Tibial nerve (tissue), 4 donors: ENCODE measurements at regions not wholly inside any gene's neighbourhood (a gene's known extent, or its start where the extent isn't known, plus 50 kb on each side); places are given as distances from the start of the nearest gene placed in this dataset.

Source experiments
- EP300 ChIP-seq, 2 donors: sonication (generic); formaldehyde crosslinking; IDR thresholded peaks; one replicate each; pipeline ENCODE4 v1.6.1; 2017; ENCODE audit warnings: antibody characterized with exemption in 2 of 2, mild to moderate bottlenecking in 1 of 2
- POLR2A ChIP-seq, 2 donors: fragments of 450-650 bp; IDR thresholded peaks; one replicate each; pipeline ENCODE4 v1.6.1; 2017; ENCODE audit warnings: antibody characterized with exemption in 2 of 2, mild to moderate bottlenecking in 2 of 2, moderate library complexity in 2 of 2
- TF ChIP-seq, protein P1 (sequence below), 5 experiments: fragments of 200-600 bp in 3 of 5; fragments of 450-650 bp in 2 of 5; sonication (generic) in 3 of 5; IDR thresholded peaks; one replicate each; pipeline ENCODE4 v1.5.1; 2016 to 2019; ENCODE audit warnings: antibody characterized with exemption in 5 of 5, mild to moderate bottlenecking in 3 of 5, moderate library complexity in 2 of 5

DNA sequence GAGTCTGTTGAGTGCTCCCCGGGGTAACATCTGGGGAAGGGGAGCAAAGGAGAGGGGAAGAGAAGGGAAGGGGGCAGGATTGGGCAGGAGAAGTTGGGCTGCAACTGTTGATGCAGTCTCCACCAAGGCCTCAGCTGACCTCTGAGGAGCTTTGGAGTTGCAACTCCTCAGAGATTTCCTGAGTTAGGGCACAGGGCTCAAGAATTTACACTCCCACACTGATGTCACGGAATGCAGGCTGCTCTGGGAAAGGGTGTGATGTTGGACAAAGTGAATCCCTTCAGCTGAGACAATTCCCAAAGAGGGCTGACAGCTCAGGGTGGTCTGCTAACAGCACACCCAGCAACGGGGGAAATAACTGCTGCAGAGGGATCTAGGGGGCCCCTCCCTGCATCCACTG, 295.6 kb downstream of the PCNX1 start:
- TF ChIP-seq, protein P1, sequence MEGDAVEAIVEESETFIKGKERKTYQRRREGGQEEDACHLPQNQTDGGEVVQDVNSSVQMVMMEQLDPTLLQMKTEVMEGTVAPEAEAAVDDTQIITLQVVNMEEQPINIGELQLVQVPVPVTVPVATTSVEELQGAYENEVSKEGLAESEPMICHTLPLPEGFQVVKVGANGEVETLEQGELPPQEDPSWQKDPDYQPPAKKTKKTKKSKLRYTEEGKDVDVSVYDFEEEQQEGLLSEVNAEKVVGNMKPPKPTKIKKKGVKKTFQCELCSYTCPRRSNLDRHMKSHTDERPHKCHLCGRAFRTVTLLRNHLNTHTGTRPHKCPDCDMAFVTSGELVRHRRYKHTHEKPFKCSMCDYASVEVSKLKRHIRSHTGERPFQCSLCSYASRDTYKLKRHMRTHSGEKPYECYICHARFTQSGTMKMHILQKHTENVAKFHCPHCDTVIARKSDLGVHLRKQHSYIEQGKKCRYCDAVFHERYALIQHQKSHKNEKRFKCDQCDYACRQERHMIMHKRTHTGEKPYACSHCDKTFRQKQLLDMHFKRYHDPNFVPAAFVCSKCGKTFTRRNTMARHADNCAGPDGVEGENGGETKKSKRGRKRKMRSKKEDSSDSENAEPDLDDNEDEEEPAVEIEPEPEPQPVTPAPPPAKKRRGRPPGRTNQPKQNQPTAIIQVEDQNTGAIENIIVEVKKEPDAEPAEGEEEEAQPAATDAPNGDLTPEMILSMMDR (IDR thresholded peaks at IDR 0.05): no peak
- TF ChIP-seq POLR2A (IDR thresholded peaks at IDR 0.05) (no peak), EP300 (IDR thresholded peaks at IDR 0.05) (no peak)
